NCI-H2107 (cell line): ENCODE measurements at regions not wholly inside any gene's neighbourhood (a gene's known extent, or its start where the extent isn't known, plus 50 kb on each side); places are given as distances from the start of the nearest gene placed in this dataset.

ENCODE experiments used
- DNase-seq: peaks from one replicate; lab custom pipeline; 2025; lab: John Stamatoyannopoulos, UW

DNA sequence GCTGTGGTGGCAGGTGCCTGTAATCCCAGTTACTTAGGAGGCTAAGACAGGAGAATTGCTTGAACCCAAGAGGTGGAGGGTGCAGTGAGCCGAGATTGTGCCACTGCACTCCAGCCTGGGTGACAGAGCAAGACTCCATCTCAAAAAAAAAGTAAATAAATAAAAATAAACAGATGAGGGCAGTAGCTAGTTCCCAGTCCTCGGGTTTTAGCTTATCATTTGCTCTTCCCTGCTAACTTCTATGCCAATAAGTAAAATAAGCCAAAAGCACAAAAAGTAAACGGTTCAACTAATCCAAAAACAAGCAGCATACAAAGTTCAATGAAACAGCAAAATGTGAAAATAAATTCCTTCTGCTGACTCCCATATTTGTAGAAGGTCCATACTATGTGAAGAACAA lies 133.0 kb upstream of the TMCC3 start:
- no peak for DNase-seq

GRCh38 chr12:94781835-94782234 lies 131.5 kb upstream of the TMCC3 start:
- DNase-seq = no peak

DNA sequence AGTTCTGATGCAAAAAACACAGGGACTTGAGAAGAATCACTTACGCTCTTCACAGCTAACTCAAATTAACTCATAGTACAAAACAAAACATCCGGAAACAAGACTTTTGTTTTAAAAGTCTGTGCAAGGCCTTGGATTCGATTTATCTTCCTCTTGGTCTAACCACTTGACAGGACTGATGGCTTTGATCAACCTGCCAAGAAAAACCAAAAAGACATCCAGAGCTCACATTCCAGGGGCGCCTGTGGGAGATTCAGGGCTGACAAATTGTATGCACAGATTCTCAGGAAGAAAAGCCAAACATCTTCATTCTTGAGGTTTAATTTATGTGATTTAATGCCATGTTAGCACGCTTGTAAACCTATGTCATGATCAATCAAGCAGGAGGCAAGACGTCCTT lies 129.1 kb upstream of the TMCC3 start:
- no peak for DNase-seq

DNA sequence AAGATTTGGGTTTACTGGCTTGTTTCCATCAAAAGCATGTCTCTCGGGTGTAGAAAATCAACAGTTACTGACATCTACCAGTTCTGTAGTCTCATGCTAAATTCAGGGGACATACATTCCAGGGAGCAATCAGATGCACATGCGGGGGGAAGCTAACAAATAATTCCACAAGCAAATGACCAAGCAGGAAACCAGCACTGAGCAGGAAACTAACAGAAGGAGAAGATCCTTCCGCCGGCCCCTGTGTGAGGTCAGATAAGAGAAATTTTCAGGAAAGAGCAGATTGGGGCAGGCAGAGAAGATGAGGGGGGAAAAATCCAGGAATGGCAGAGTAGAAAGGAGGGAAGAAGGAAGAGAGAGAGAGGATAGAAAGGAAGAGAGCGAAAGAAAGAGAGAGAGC lies 127.6 kb upstream of the TMCC3 start:
- DNase-seq = no peak

- no peak for DNase-seq
Observed at GRCh38 chr12:94775710-94776109, 125.4 kb upstream of the TMCC3 start.

- DNase-seq = no peak
Observed at GRCh38 chr12:94771741-94772140, 121.4 kb upstream of the TMCC3 start.

GRCh38 chr12:94771199-94771598 lies 120.8 kb upstream of the TMCC3 start:
- no peak for DNase-seq

- no peak for DNase-seq
Observed at GRCh38 chr12:94770791-94771190, 120.4 kb upstream of the TMCC3 start.

GRCh38 chr12:94769776-94770759 lies 119.7 kb upstream of the TMCC3 start:
- no peak for DNase-seq

- no peak for DNase-seq
Observed at GRCh38 chr12:94769047-94769420, 118.7 kb upstream of the TMCC3 start.

DNA sequence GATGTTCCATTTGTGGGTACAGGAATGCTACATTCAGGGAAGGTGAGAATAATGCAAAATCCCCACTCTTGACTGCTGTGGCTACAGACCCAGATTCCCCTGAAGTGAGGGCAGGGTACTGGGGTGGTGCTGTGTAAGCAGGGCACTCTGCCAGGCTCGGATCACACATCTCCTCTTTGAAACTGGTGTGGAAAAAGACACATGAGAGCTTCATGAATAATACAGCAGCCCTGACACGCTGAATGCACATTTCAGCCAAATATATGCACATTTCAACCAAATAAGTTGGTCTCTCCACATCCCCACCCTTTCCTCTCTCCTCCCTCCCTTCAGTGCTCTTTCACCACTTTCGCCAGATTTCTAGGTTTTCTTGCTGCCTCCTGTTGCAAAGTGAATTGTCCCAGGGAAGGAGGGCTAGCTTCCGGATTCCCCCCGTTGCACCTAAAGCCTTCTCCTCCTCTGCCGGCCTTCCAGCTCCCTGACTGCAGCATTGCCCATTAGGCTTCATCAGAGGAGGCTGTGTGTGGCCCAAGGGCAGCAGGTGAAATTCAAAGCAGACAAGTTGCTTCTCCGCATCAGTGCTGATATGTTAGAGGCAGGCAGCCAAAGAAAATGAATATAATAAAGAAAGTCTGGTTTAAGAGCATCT lies 118.2 kb upstream of the TMCC3 start:
- no peak for DNase-seq

DNA sequence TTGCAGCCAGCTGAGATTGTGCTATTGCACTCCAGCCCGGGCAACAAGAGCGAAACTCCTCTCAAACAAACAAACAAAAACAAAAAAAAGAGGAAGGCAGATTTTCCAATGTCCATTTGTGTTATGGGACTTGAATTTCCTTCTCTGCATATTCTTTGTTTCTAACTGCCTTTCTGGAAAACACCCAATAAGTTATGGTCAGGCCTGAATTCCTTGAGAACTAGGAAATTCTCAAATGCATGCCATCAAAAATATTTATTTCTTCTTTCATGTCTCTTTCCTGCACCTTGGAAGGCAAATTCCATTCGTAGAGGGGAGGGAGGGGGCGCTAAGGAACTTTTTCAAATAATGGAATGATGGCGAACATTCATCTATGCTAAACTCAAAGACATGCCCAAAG lies 117.6 kb upstream of the TMCC3 start:
- DNase-seq = no peak

- DNase-seq = no peak
Observed at GRCh38 chr12:94766397-94766796, 116.0 kb upstream of the TMCC3 start.

GRCh38 chr12:94763462-94763861 lies 113.1 kb upstream of the TMCC3 start:
- no peak for DNase-seq

GRCh38 chr12:94762943-94763342 lies 112.6 kb upstream of the TMCC3 start:
- no peak for DNase-seq

DNA sequence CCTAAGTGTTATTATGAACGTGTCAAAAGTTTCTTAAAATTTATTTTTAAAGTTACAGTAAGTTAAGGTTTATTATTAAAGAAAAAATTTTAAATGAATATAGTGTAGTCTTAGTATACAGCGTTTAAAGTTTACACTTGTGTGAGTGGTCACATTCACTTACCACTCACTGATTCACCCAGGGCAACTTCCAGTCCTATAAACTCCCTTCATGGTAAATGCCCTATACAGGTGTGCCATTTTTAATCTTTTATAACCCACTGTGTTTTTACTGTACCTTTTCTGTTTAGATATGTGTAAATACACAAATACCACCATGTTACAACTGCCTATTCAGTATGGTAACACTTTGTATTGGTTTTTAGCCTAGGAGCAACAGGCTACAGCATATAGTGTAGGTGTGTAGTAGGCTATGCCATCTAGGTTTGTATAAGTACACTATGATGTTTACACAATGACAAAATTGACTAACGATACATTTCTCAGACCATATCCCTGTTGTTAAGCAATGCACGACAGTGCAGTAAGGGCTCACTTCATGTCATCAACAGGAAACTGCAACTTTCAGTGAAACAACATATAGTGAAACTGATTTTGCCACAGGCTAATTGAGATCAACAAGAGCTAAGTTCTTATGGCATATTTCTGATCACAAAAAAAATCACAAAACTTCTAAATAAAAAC lies 112.0 kb upstream of the TMCC3 start:
- no peak for DNase-seq

- no peak for DNase-seq
Observed at GRCh38 chr12:94761559-94761958, 111.2 kb upstream of the TMCC3 start.

GRCh38 chr12:94760786-94761185 lies 110.4 kb upstream of the TMCC3 start:
- DNase-seq = no peak

GRCh38 chr12:94756789-94757188 lies 106.4 kb upstream of the TMCC3 start:
- no peak for DNase-seq

GRCh38 chr12:94755598-94755997 lies 105.2 kb upstream of the TMCC3 start:
- DNase-seq = no peak

DNA sequence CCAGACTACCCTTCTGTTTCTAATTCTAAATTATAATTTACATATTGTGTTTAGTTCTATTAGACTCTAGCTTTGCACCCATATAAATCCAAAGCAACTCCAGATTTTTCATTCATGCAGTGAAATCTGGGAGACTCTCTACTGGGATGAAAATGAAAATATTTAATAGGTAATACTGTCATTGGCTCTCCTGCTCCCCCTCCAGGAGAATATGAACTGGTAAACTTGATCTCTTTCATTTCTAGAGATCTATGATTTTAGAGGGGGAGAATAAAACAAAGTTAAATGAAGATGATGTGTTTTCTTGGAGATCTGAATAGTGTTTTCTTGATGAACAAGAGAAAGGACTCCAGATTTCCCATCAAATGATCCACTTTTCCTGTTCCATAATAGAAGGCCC lies 104.3 kb upstream of the TMCC3 start:
- DNase-seq = no peak

- DNase-seq = no peak
Observed at GRCh38 chr12:94753036-94753679, 102.8 kb upstream of the TMCC3 start.
